K562 (cell line): ENCODE measurements at regions not wholly inside any gene's neighbourhood (a gene's known extent, or its start where the extent isn't known, plus 50 kb on each side); places are given as distances from the start of the nearest gene placed in this dataset.

ENCODE experiments used
- ATAC-seq: fragments of 200-7000 bp; cut with Tn5 transposase; 3 replicates; pipeline ENCODE4 v1.9.1; 2020; ENCODE audit warnings: moderate library complexity
- BruUV-seq: library from RNA; stranded (reverse); fragments of 400-500 nt; replicated peaks from 2 replicates; lab custom pipeline; 2021; lab: Mats Ljungman, UMichigan
- CTCF ChIA-PET: fragments of 300-600 bp; formaldehyde crosslinking; extraction: SDS; loops from one replicate; lab custom pipeline; 2021; ENCODE audit warnings: low intra/inter-chr PET ratio; lab: Yijun Ruan, JAX
- POLR2A ChIA-PET: fragments of 300-600, 350-650 bp; sonication (Branson Sonifier 250); formaldehyde crosslinking; extraction: SDS; loops from one replicate; lab custom pipeline; 2021; ENCODE audit warnings: antibody characterized with exemption, inconsistent platforms; lab: Yijun Ruan, JAX
- DNase-seq, 4 experiments: peaks; one replicate each; pipeline versions ENCODE4 v3.0.0 to v3.0.0-alpha.2; 2011 to 2018; ENCODE audit warnings: low spot score in 3 of 4, mixed read lengths in 3 of 4; ENCODE audit errors: extremely low read depth in 1 of 4
- FAIRE-seq: peaks from 2 replicates; lab custom pipeline; 2011; peaks lifted over from hg19 to GRCh38; lab: Jason Lieb, UNC
- H2AFZ ChIP-seq: 2 replicates; pipeline ENCODE4 v1.6.0; 2011; ENCODE audit warnings: low read depth, low read length, control low read depth, inconsistent platforms
- H3K27ac ChIP-seq: fragments of 200-600 bp; 3 replicates; pipeline ENCODE4 v1.8.0; 2011; ENCODE audit warnings: low read depth, mild to moderate bottlenecking, control low read depth, inconsistent platforms, low read length, moderate library complexity, mixed read lengths; ENCODE audit errors: extremely low read depth
- H3K27me3 ChIP-seq, 2 experiments: fragments of 300-600 bp in 1 of 2; 2 replicates in 1 of 2; 3 replicates in 1 of 2; pipeline versions ENCODE4 v1.6.0 to v1.8.0; 2011; ENCODE audit warnings: inconsistent platforms in 2 of 2, low read length in 2 of 2, mild to moderate bottlenecking in 1 of 2, mixed read lengths in 1 of 2, moderate library complexity in 1 of 2; ENCODE audit not compliant: control insufficient read depth in 2 of 2, insufficient read depth in 2 of 2
- H3K36me3 ChIP-seq: fragments of 300-600 bp; 3 replicates; pipeline ENCODE4 v1.8.0; 2011; ENCODE audit warnings: mild to moderate bottlenecking, low read length, inconsistent platforms; ENCODE audit not compliant: control insufficient read depth, insufficient read depth
- H3K4me1 ChIP-seq, 2 experiments: fragments of 200-600 bp in 1 of 2; replicated peaks in 1 of 2; 2 replicates in 1 of 2; 3 replicates in 1 of 2; pipeline versions ENCODE4 v1.5.1 to v1.8.0; 2011; ENCODE audit warnings: inconsistent platforms in 2 of 2, low read length in 2 of 2, mild to moderate bottlenecking in 1 of 2, mixed read lengths in 1 of 2, moderate library complexity in 1 of 2; ENCODE audit not compliant: control insufficient read depth in 2 of 2, insufficient read depth in 2 of 2
- H3K4me2 ChIP-seq: 2 replicates; pipeline ENCODE4 v1.6.1; 2011; ENCODE audit warnings: low read length, control low read depth, inconsistent platforms, mixed read lengths; ENCODE audit not compliant: insufficient read depth
- H3K4me3 ChIP-seq: fragments of 200-600 bp; sonication (generic), shearing (Covaris generic); 2 replicates; pipeline ENCODE4 v1.5.1; 2016; ENCODE audit warnings: control low read depth, inconsistent platforms
- H3K79me2 ChIP-seq: fragments of 200-600 bp; 3 replicates; pipeline ENCODE4 v1.8.0; 2011; ENCODE audit warnings: low read length, inconsistent platforms; ENCODE audit not compliant: control insufficient read depth, insufficient read depth
- H3K9ac ChIP-seq, 2 experiments: 2 replicates each; pipeline versions ENCODE4 v1.6.0 to v1.6.1; 2011; ENCODE audit warnings: low read depth in 2 of 2, low read length in 2 of 2, control low read depth in 1 of 2, inconsistent platforms in 1 of 2, mild to moderate bottlenecking in 1 of 2, mixed read lengths in 1 of 2; ENCODE audit not compliant: insufficient read depth in 1 of 2
- H3K9me1 ChIP-seq: one replicate; pipeline ENCODE4 v1.6.0; 2011; ENCODE audit warnings: inconsistent platforms, mild to moderate bottlenecking, low read length, moderate library complexity; ENCODE audit not compliant: control insufficient read depth, insufficient read depth
- H3K9me3 ChIP-seq: replicated peaks from 2 replicates; pipeline ENCODE4 v1.5.1; 2011; ENCODE audit warnings: low read depth, low read length, inconsistent platforms; ENCODE audit not compliant: control insufficient read depth, insufficient read depth
- H4K20me1 ChIP-seq: replicated peaks from 2 replicates; pipeline ENCODE4 v1.6.1; 2011; ENCODE audit warnings: low read length, inconsistent platforms, mixed read lengths; ENCODE audit not compliant: control insufficient read depth, insufficient read depth
- BRD4 ChIP-seq: fragments of 200-600 bp; sonication (generic); IDR thresholded peaks from 2 replicates; pipeline ENCODE4 v1.6.1; 2017; ENCODE audit warnings: inconsistent platforms
- BRF1 ChIP-seq: IDR thresholded peaks from 3 replicates; pipeline ENCODE4 v1.6.1; 2011; ENCODE audit warnings: borderline replicate concordance, mild to moderate bottlenecking; ENCODE audit not compliant: insufficient read length; ENCODE audit errors: extremely low read depth
- CHD2 ChIP-seq: IDR thresholded peaks from 2 replicates; pipeline ENCODE4 v1.6.1; 2011; ENCODE audit warnings: low read depth, low read length
- FOXM1 ChIP-seq, 2 experiments: fragments of 450-650 bp in 1 of 2; sonication (generic) in 1 of 2; formaldehyde crosslinking in 1 of 2; IDR thresholded peaks; 2 replicates each; pipeline versions ENCODE4 v1.6.1 to v1.9.0; 2017 to 2022; ENCODE audit warnings: low read depth in 2 of 2, mild to moderate bottlenecking in 2 of 2, missing genetic modification reagents in 1 of 2, moderate library complexity in 1 of 2
- HEY1 ChIP-seq: fragments of 250-450 bp; sonication (Bioruptor Pico); IDR thresholded peaks from 2 replicates; pipeline ENCODE4 v1.5.0; 2020; ENCODE audit warnings: mild to moderate bottlenecking, moderate library complexity, borderline replicate concordance
- KDM4B ChIP-seq, 2 experiments: fragments of 450-650 bp in 1 of 2; sonication (generic) in 1 of 2; IDR thresholded peaks; 2 replicates each; pipeline ENCODE4 v1.6.1; 2016 to 2017; ENCODE audit warnings: borderline replicate concordance in 2 of 2, antibody characterized with exemption in 1 of 2, low read depth in 1 of 2, mild to moderate bottlenecking in 1 of 2
- MEF2D ChIP-seq: conservative IDR thresholded peaks from 2 replicates; pipeline ENCODE4 v1.6.1; 2016; ENCODE audit warnings: low read depth, missing genetic modification characterization, missing compliant biosample characterization
- MXI1 ChIP-seq: IDR thresholded peaks from 2 replicates; pipeline ENCODE4 v1.6.1; 2011; ENCODE audit warnings: low read depth, mild to moderate bottlenecking, improper control_type of control experiment, low read length
- NFXL1 ChIP-seq: fragments of 450-650 bp; formaldehyde crosslinking; IDR thresholded peaks from 2 replicates; pipeline ENCODE4 v1.4.0; 2021; ENCODE audit warnings: mild to moderate bottlenecking
- PPARD ChIP-seq: fragments of 250-450 bp; sonication (Bioruptor Pico); IDR thresholded peaks from 2 replicates; pipeline ENCODE4 v1.8.0; 2022; ENCODE audit warnings: inconsistent platforms, mild to moderate bottlenecking, moderate library complexity
- PYGO2 ChIP-seq: fragments of 450-650 bp; IDR thresholded peaks from 2 replicates; pipeline ENCODE4 v1.6.1; 2016; ENCODE audit warnings: mild to moderate bottlenecking, missing genetic modification characterization, moderate library complexity, missing compliant biosample characterization
- SRSF3 ChIP-seq: fragments of 200-400 bp; formaldehyde crosslinking; IDR thresholded peaks from 2 replicates; pipeline ENCODE4 v1.6.1; 2016; ENCODE audit warnings: mild to moderate bottlenecking, low read length, moderate library complexity; ENCODE audit not compliant: insufficient read depth
- ZNF184 ChIP-seq: sonication (generic); formaldehyde crosslinking; IDR thresholded peaks from 2 replicates; pipeline ENCODE4 v1.5.0; 2020; ENCODE audit warnings: missing genetic modification reagents
- ZNF263 ChIP-seq: sonication (generic); formaldehyde crosslinking; IDR thresholded peaks from 2 replicates; pipeline ENCODE4 v1.8.0; 2022; ENCODE audit warnings: mild to moderate bottlenecking, missing genetic modification reagents, borderline replicate concordance
- ZNF41 ChIP-seq: fragments of 250-450 bp; sonication (Bioruptor Pico); conservative IDR thresholded peaks from 2 replicates; pipeline ENCODE4 v1.4.0; 2020; ENCODE audit warnings: mild to moderate bottlenecking
- ZNF436 ChIP-seq: fragments of 250-450, 450-650 bp; sonication (Bioruptor Pico); formaldehyde crosslinking; IDR thresholded peaks from 2 replicates; pipeline ENCODE4 v1.7.0; 2020; ENCODE audit warnings: mild to moderate bottlenecking
- WGBS: fragments of 100-300 bp; shearing (Covaris generic); methylation state at CpG from one replicate; pipeline ENCODE4 v1.1.6; 2016; ENCODE audit warnings: low coverage, mixed read lengths; ENCODE audit not compliant: insufficient coverage; ENCODE audit errors: missing lambda C conversion rate; 5-methylcytosine and 5-hydroxymethylcytosine counted together
- in situ Hi-C: fragments of 300-500 bp; cut with MboI; formaldehyde crosslinking; loops from 4 replicates; pipeline ENCODE4 v1.15.0; 2018; ENCODE audit warnings: inconsistent platforms, mixed read lengths
- intact Hi-C: fragments of 100-400 bp; cut with micrococcal nuclease; formaldehyde crosslinking; loops from 2 replicates; pipeline ENCODE4 v1.14.2; 2022

DNA sequence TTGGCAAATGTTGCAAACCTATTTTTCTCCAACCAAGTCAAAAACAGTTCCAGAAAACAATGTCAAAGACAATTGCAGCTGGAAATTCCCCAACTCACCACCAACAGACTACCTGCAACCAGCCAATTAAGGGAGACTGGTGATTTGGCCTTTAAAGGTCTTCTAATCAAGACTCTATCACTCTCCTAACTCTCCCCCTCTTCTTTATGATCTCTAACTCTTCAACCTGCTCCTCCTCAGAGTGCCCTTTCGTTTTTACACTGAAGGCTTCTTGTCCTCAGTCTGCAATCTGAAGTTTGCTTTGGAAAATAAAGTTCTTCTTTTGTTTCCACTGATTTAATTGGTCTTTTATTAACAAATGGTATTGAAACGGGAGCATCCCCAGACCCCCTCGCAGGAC, 203.9 kb downstream of the TECRL start:
- H2AFZ ChIP-seq = no peak overlapping the region
- no peaks in the 10 kb centered on the region for H3K9me3 ChIP-seq
- H3K27me3 ChIP-seq = no peaks in the 10 kb centered on the region
- no peak for ATAC-seq
- H3K36me3 ChIP-seq = no peaks in the 10 kb centered on the region
- no peak overlapping the region for H3K4me3 ChIP-seq
- TF ChIP-seq BRD4 = no peak
- TF ChIP-seq PYGO2 (tag) = no peak
- no peak for TF ChIP-seq ZNF41 (CRISPR knock-in tag)
- TF ChIP-seq MEF2D (tag) = no peak
- no peak for TF ChIP-seq BRF1
- TF ChIP-seq ZNF263 (CRISPR knock-in tag) = no peak
- no peak for TF ChIP-seq NFXL1 (CRISPR knock-in tag)
- TF ChIP-seq ZNF436 = no peak
- TF ChIP-seq SRSF3 = no peak
- TF ChIP-seq KDM4B (IDR thresholded peaks at IDR 0.05; ENCODE audit: borderline replicate concordance in 2 of 2, low read depth in 1 of 2) = no peak
- TF ChIP-seq HEY1 = no peak
- TF ChIP-seq PPARD = no peak
- TF ChIP-seq CHD2 = no peak
- no peak for TF ChIP-seq MXI1
- TF ChIP-seq ZNF184 (CRISPR knock-in tag) = no peak
- TF ChIP-seq FOXM1 (IDR thresholded peaks at IDR 0.05; ENCODE audit: low read depth) = no peak
- no peak for TF ChIP-seq FOXM1 (CRISPR knock-in tag; IDR thresholded peaks at IDR 0.05; ENCODE audit: low read depth)
- TF ChIP-seq, all 486 proteins: peak for 0
- no TSS peak for BruUV-seq
- Histone ChIP-seq H3K9me1 (no peaks in the 10 kb centered on the region), H3K4me2 (no peak overlapping the region), H3K27ac (no peak overlapping the region), H3K9ac (no peak overlapping the region), H3K79me2 (no peaks in the 10 kb centered on the region), H3K4me1 (no peaks in the 10 kb centered on the region), H4K20me1 (no peaks in the 10 kb centered on the region)
- DNase-seq = no peak
- in situ Hi-C loops = no loop called here
- CTCF ChIA-PET = no interaction called here
- POLR2A ChIA-PET = no interaction called here
- WGBS = 0% methylated on average over 3 of the region's 3 CpGs
- intact Hi-C loops = no loop called here
- FAIRE-seq = no peak
